ENCODE measurements at regions not wholly inside any gene's neighbourhood (a gene's known extent, or its start where the extent isn't known, plus 50 kb on each side); places are given as distances from the start of the nearest gene placed in this dataset.

- intact Hi-C loops (cut with DNase I) = no loop called here
- DNase-seq (ENCODE audit: low spot score) = no peak
- Histone ChIP-seq H3K4me1 (replicated peaks) (no peaks in the 10 kb centered on the region), H3K9me3 (no peaks in the 10 kb centered on the region), H3K36me3 (no peaks in the 10 kb centered on the region), H3K27ac (no peak overlapping the region), H3K27me3 (replicated peaks; ENCODE audit: insufficient read depth) (no peaks in the 10 kb centered on the region), H3K4me3 (no peak overlapping the region)
- TF ChIP-seq POLR2AphosphoS5 (IDR thresholded peaks at IDR 0.05) (peak; percentile 27), POLR2A (IDR thresholded peaks at IDR 0.05) (no peak), CTCF (IDR thresholded peaks at IDR 0.05) (no peak)
- 91% methylated on average over 2 of the region's 2 CpGs for WGBS
Observed at GRCh38 chr3:64915778-64916177, 228.0 kb upstream of the ADAMTS9 start.

GRCh38 chr3:64913515-64913914 lies 225.7 kb upstream of the ADAMTS9 start:
- WGBS = 75% methylated on average over 4 of the region's 4 CpGs
- no peak for DNase-seq (ENCODE audit: low spot score)
- H3K27me3 ChIP-seq (replicated peaks; ENCODE audit: insufficient read depth) = no peaks in the 10 kb centered on the region
- H3K27ac ChIP-seq = no peak overlapping the region
- TF ChIP-seq CTCF (IDR thresholded peaks at IDR 0.05) = no peak
- no peak for TF ChIP-seq POLR2A (IDR thresholded peaks at IDR 0.05)
- TF ChIP-seq POLR2AphosphoS5 (IDR thresholded peaks at IDR 0.05) = no peak
- H3K36me3 ChIP-seq = no peaks in the 10 kb centered on the region
- H3K9me3 ChIP-seq = no peaks in the 10 kb centered on the region
- no peak overlapping the region for H3K4me3 ChIP-seq
- intact Hi-C loops (cut with DNase I) = no loop called here
- H3K4me1 ChIP-seq (replicated peaks) = no peaks in the 10 kb centered on the region

- Histone ChIP-seq H3K4me1 (replicated peaks) (no peaks in the 10 kb centered on the region), H3K27me3 (replicated peaks; ENCODE audit: insufficient read depth) (no peaks in the 10 kb centered on the region), H3K4me3 (no peak overlapping the region), H3K36me3 (no peaks in the 10 kb centered on the region), H3K9me3 (no peaks in the 10 kb centered on the region), H3K27ac (no peak overlapping the region)
- WGBS = 79% methylated on average over 2 of the region's 2 CpGs
- DNase-seq (ENCODE audit: low spot score) = no peak
- TF ChIP-seq CTCF (IDR thresholded peaks at IDR 0.05) (no peak), POLR2A (IDR thresholded peaks at IDR 0.05) (no peak), POLR2AphosphoS5 (IDR thresholded peaks at IDR 0.05) (no peak)
- intact Hi-C loops (cut with DNase I) = no loop called here
Observed at GRCh38 chr3:64911138-64911537, 223.3 kb upstream of the ADAMTS9 start.

- Histone ChIP-seq H3K9me3 (no peaks in the 10 kb centered on the region), H3K4me1 (replicated peaks) (no peaks in the 10 kb centered on the region), H3K4me3 (no peak overlapping the region), H3K36me3 (no peaks in the 10 kb centered on the region), H3K27ac (no peak overlapping the region), H3K27me3 (replicated peaks; ENCODE audit: insufficient read depth) (no peaks in the 10 kb centered on the region)
- no peak for DNase-seq (ENCODE audit: low spot score)
- TF ChIP-seq POLR2A (IDR thresholded peaks at IDR 0.05) (no peak), CTCF (IDR thresholded peaks at IDR 0.05) (no peak), POLR2AphosphoS5 (IDR thresholded peaks at IDR 0.05) (no peak)
- intact Hi-C loops (cut with DNase I) = no loop called here
- WGBS = 79% methylated on average over 4 of the region's 4 CpGs
Observed at GRCh38 chr3:64909757-64910467, 222.1 kb upstream of the ADAMTS9 start.

GRCh38 chr3:64909011-64909410 lies 221.2 kb upstream of the ADAMTS9 start:
- Histone ChIP-seq H3K27me3 (replicated peaks; ENCODE audit: insufficient read depth) (no peaks in the 10 kb centered on the region), H3K36me3 (no peaks in the 10 kb centered on the region), H3K27ac (no peak overlapping the region), H3K4me1 (replicated peaks) (no peaks in the 10 kb centered on the region), H3K4me3 (no peak overlapping the region), H3K9me3 (no peaks in the 10 kb centered on the region)
- TF ChIP-seq POLR2AphosphoS5 (IDR thresholded peaks at IDR 0.05) = no peak
- no peak for TF ChIP-seq POLR2A (IDR thresholded peaks at IDR 0.05)
- no peak for TF ChIP-seq CTCF (IDR thresholded peaks at IDR 0.05)
- DNase-seq (ENCODE audit: low spot score) = no peak
- 93% methylated on average over 8 of the region's 8 CpGs for WGBS
- intact Hi-C loops (cut with DNase I) = no loop called here
